BLaER1 treated with 17β-estradiol and CSF1 and Interleukin-3, amounts not matched to agents 10 nM and 100 nM (cell line): ENCODE measurements at regions not wholly inside any gene's neighbourhood (a gene's known extent, or its start where the extent isn't known, plus 50 kb on each side); places are given as distances from the start of the nearest gene placed in this dataset.
A peak's percentile ranks its signal among the peaks of the same experiment; 100 is the strongest.

ENCODE experiments used
- H3K27ac ChIP-seq, 11 experiments: shearing (Covaris generic); formaldehyde crosslinking; 2 replicates each; pipeline ENCODE4 v1.8.1; 2022
- H3K27me3 ChIP-seq, 11 experiments: shearing (Covaris generic); formaldehyde crosslinking; 2 replicates each; pipeline ENCODE4 v1.8.1; 2022
- H3K36me3 ChIP-seq, 11 experiments: shearing (Covaris generic); formaldehyde crosslinking; 2 replicates each; pipeline ENCODE4 v1.8.1; 2022
- H3K4me1 ChIP-seq, 10 experiments: shearing (Covaris generic); formaldehyde crosslinking; 2 replicates each; pipeline ENCODE4 v1.8.1; 2022
- H3K4me2 ChIP-seq, 11 experiments: shearing (Covaris generic); formaldehyde crosslinking; 2 replicates each; pipeline ENCODE4 v1.8.1; 2022
- H3K4me3 ChIP-seq, 10 experiments: shearing (Covaris generic); formaldehyde crosslinking; 2 replicates each; pipeline ENCODE4 v1.8.1; 2022
- H3K9ac ChIP-seq, 11 experiments: shearing (Covaris generic); formaldehyde crosslinking; 2 replicates each; pipeline ENCODE4 v1.8.1; 2022
- H3K9me3 ChIP-seq, 11 experiments: shearing (Covaris generic); formaldehyde crosslinking; replicated peaks in 1 of 11; 2 replicates each; pipeline ENCODE4 v1.8.1; 2022
- H4K20me1 ChIP-seq, 11 experiments: shearing (Covaris generic); formaldehyde crosslinking; 2 replicates each; pipeline ENCODE4 v1.8.1; 2022
- Cebpa-rat ChIP-seq, 11 experiments: shearing (Covaris generic); IDR thresholded peaks; 2 replicates each; pipeline ENCODE4 v1.8.1; 2022

DNA sequence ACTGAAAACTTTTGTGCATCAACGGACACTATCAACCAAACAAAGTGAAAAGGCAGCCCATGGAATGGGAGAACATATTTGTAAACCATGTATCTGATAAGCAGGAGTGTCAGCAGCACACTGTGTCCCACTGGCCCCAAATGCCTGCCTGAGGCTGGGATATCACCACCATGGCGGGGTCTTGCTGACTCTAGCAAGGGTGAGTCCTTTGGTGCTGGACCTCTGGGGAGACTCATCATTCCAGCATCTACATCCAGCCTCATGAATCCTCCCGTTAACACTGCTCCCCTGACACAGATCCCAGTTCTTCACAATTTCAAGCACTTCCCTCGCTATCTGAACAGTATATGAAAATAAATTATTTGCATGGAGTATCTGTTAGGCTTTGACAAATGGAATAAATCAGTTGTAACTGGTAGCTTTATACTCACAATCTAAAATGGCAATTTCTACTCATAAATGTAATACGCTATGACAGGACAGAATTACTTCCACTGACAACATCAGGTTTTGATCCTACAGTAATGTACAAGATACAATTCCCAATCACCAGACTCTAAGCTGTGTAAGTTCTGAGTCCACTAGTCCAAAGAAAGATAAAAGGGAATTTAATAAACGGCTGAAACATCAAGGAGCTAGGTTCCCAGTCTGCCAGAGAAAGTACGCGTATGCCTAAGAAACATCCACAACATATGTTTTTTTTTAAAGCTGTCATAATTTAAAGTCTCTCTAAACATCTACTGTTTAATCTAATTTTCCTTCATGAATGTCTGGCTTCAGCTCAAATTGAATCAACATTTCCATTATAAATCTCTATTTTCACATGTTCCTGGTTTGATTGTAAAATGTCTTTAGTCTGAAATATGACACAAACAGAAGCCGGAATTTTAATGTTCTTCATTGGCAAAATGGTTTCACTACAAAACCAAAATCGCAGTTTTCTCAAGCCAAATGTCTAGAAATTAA lies 95.1 kb downstream of the SIPA1L2 start:
- peaks cover 0 to 37% (median 7%) of the 10 kb centered on the region in 11 experiments; a peak in 6 of 22 replicates for H3K36me3 ChIP-seq
- H3K9me3 ChIP-seq = no peaks in the 10 kb centered on the region
- no peak for TF ChIP-seq Cebpa-rat (IDR thresholded peaks at IDR 0.05)
- H3K4me3 ChIP-seq = no peak overlapping the region
- peaks cover 0 to 20% (median 2%) of the 10 kb centered on the region in 10 experiments; a peak in 8 of 20 replicates for H3K4me1 ChIP-seq
- no peak overlapping the region for H3K4me2 ChIP-seq
- H4K20me1 ChIP-seq = peaks cover 0 to 29% (median 0%) of the 10 kb centered on the region in 11 experiments; a peak in 6 of 22 replicates
- no peak overlapping the region for H3K9ac ChIP-seq
- H3K27ac ChIP-seq = no peak overlapping the region
- no peaks in the 10 kb centered on the region for H3K27me3 ChIP-seq

DNA sequence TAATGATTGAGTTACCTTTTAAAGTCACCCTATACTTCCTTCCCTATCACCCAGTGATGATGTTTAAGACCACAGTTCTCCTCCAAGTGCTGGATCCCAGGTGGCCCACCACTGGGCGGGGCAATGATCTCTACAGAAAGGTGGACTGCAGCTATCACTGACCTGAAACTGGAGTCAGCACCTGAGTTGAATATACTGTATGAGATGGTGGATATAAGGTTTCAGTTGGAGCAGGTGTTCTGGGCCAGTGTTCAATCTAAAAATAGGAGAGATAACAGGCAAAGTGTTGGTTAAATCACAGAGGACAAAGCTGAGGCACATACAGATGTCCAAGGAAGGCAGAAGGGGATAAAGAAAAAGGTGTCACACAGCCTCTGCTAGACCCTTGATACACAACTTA lies 96.6 kb downstream of the SIPA1L2 start:
- TF ChIP-seq Cebpa-rat (IDR thresholded peaks at IDR 0.05) = no peak
- Histone ChIP-seq H3K4me1 (peaks cover 0 to 5% (median 2%) of the 10 kb centered on the region in 10 experiments; a peak in 8 of 20 replicates), H3K9me3 (no peaks in the 10 kb centered on the region), H3K4me3 (no peak overlapping the region), H3K4me2 (no peak overlapping the region), H4K20me1 (peaks cover 0 to 28% (median 0%) of the 10 kb centered on the region in 11 experiments; a peak in 6 of 22 replicates), H3K27ac (no peak overlapping the region), H3K27me3 (no peaks in the 10 kb centered on the region), H3K9ac (no peak overlapping the region), H3K36me3 (peaks cover 0 to 39% (median 7%) of the 10 kb centered on the region in 11 experiments; a peak in 6 of 22 replicates)

DNA sequence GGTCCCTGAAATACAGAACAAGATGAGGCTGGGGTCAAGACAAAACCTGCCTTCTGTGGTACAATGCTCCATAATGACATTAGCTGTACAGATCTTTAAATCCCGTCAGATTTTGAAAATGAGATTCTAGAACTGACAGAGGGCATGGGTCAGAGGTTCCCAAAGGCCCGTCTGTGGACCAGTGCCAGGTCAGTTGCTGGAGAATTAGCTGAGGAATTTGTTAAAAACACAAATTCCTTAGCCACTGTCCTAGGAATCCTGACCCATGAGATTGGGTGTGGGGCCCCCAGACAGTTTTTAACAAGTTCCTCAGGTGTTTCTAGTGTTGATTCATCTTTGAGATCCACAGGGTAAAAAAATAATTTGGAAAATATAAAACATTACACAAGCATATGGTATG lies 97.0 kb downstream of the SIPA1L2 start:
- no peak overlapping the region for H3K9ac ChIP-seq
- peaks cover 0 to 39% (median 7%) of the 10 kb centered on the region in 11 experiments; a peak in 6 of 22 replicates for H3K36me3 ChIP-seq
- no peak for TF ChIP-seq Cebpa-rat (IDR thresholded peaks at IDR 0.05)
- H3K4me3 ChIP-seq = no peak overlapping the region
- no peak overlapping the region for H3K27ac ChIP-seq
- H4K20me1 ChIP-seq = peaks cover 0 to 23% (median 0%) of the 10 kb centered on the region in 11 experiments; a peak in 6 of 22 replicates
- no peak overlapping the region for H3K4me2 ChIP-seq
- H3K9me3 ChIP-seq = no peaks in the 10 kb centered on the region
- no peaks in the 10 kb centered on the region for H3K27me3 ChIP-seq
- H3K4me1 ChIP-seq = peaks cover 0 to 1% (median 0%) of the 10 kb centered on the region in 10 experiments; a peak in 8 of 20 replicates

DNA sequence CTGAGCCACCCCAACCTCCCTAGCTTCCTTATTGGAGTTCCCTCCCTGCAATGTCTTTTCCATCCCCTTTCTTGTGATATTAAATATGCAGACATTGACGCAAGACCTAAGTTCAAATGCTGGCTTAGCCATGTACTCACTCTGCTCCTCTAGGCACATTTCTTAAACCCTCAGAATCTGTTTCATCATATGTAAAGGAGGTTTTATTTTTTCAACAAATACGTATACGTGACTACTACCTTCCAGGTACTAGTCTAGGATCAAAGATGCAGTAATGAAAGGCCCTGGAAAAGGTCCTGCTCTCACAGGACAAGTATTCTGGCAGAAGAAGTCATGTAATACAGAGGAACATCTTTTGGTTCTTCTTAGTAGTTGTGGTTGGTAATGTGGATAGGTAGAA lies 98.6 kb downstream of the SIPA1L2 start:
- H3K27ac ChIP-seq = no peak overlapping the region
- H3K36me3 ChIP-seq = peaks cover 0 to 39% (median 7%) of the 10 kb centered on the region in 11 experiments; a peak in 6 of 22 replicates
- peaks cover 0 to 16% (median 0%) of the 10 kb centered on the region in 11 experiments; a peak in 6 of 22 replicates for H4K20me1 ChIP-seq
- H3K9ac ChIP-seq = no peak overlapping the region
- no peak for TF ChIP-seq Cebpa-rat (IDR thresholded peaks at IDR 0.05)
- H3K4me2 ChIP-seq = no peak overlapping the region
- peaks cover 0 to 5% (median 0%) of the 10 kb centered on the region in 10 experiments; a peak in 1 of 20 replicates for H3K4me1 ChIP-seq
- H3K4me3 ChIP-seq = no peak overlapping the region
- no peaks in the 10 kb centered on the region for H3K27me3 ChIP-seq
- no peaks in the 10 kb centered on the region for H3K9me3 ChIP-seq

DNA sequence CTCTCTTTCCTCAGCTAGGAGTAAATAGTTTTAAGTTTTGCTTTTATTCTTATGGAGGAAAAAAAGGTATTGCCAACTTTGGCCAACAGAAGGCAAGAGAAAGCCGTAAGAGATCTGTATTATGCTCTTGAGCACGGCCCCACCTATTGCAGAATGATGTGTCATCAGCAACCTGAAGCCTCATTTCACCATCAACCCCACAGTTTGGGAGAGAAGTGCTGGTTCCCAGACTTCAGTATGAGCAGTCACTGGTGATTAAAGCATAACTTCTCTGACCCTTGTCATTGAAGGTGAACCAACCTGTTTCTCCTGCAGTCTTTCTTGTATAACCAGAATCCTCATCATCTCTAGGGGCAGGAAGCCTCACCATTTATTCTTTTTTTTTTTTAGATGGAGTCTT lies 100.2 kb downstream of the SIPA1L2 start:
- H3K36me3 ChIP-seq = peaks cover 0 to 39% (median 7%) of the 10 kb centered on the region in 11 experiments; a peak in 6 of 22 replicates
- H3K9ac ChIP-seq = no peak overlapping the region
- no peak overlapping the region for H3K27ac ChIP-seq
- H3K9me3 ChIP-seq = no peaks in the 10 kb centered on the region
- TF ChIP-seq Cebpa-rat (IDR thresholded peaks at IDR 0.05) = no peak
- no peak overlapping the region for H3K4me3 ChIP-seq
- peaks cover 0 to 18% (median 0%) of the 10 kb centered on the region in 11 experiments; a peak in 6 of 22 replicates for H4K20me1 ChIP-seq
- peaks cover 0 to 15% (median 9%) of the 10 kb centered on the region in 10 experiments; a peak in 13 of 20 replicates for H3K4me1 ChIP-seq
- H3K27me3 ChIP-seq = no peaks in the 10 kb centered on the region
- no peak overlapping the region for H3K4me2 ChIP-seq

DNA sequence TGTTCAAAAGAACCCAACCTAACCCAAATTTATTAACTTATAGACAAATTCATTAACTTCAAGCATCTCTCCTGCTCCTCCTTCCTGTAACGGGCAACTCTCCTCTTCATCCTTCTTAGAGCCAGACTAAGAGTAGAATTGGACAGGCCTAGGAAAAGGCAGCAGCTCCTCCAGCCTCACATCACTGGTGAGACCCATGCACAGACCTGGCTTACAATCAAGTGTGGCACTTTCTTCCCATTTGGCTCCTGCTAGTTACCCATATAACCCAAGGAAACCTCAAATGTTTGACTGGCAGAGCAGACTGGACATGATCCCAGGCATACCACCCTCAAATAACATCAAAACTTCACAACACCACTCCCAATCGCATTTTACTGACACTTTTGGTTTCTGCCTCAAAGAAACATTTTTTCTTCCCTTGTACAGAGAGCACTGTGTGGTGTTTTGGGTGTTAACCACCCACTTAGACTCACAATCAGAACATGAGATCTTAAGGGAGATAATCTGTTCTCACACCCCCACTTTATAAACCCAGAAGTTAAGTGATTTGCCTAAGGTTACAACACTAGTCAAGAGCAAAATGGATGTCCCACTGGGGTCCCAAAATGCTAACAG lies 101.4 kb downstream of the SIPA1L2 start:
- no peak for TF ChIP-seq Cebpa-rat (IDR thresholded peaks at IDR 0.05)
- Histone ChIP-seq H3K4me2 (no peak overlapping the region), H3K9ac (no peak overlapping the region), H4K20me1 (peaks cover 0 to 12% (median 0%) of the 10 kb centered on the region in 11 experiments; a peak in 6 of 22 replicates), H3K4me1 (peaks cover 0 to 23% (median 11%) of the 10 kb centered on the region in 10 experiments; a peak in 13 of 20 replicates), H3K27ac (no peak overlapping the region), H3K4me3 (no peak overlapping the region), H3K9me3 (no peaks in the 10 kb centered on the region), H3K36me3 (peaks cover 0 to 37% (median 5%) of the 10 kb centered on the region in 11 experiments; a peak in 6 of 22 replicates), H3K27me3 (no peaks in the 10 kb centered on the region)

DNA sequence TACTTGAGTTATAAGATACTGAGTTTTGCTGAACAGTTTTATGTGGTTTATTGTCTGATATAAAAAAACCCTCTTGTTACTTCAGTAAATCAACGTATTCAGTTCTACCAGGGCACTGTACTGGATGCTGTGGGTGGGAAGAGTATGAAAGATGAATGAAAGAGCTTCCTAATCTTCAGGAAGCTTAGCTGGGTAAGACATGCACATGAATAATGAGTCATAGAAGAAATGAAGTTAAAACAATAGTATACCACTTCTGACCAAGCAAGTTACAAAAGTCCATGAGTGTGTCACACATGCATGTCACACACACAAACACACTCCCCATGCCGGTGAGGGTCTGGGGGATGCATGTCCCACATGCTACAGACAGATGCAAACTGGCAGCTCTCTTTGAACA lies 105.9 kb downstream of the SIPA1L2 start:
- Histone ChIP-seq H3K4me3 (no peak overlapping the region), H3K9ac (no peak overlapping the region), H3K4me2 (peak overlapping the region in 3 of 11 experiments; percentile 18 to 75 (median 62); a peak in 5 of 22 replicates), H3K27ac (no peak overlapping the region), H3K36me3 (no peaks in the 10 kb centered on the region), H4K20me1 (peaks cover 0 to 13% (median under 1%) of the 10 kb centered on the region in 11 experiments; a peak in 5 of 22 replicates), H3K9me3 (no peaks in the 10 kb centered on the region), H3K4me1 (peaks cover 0 to 32% (median 11%) of the 10 kb centered on the region in 10 experiments; a peak in 13 of 20 replicates), H3K27me3 (no peaks in the 10 kb centered on the region)
- TF ChIP-seq Cebpa-rat (IDR thresholded peaks at IDR 0.05) = no peak

DNA sequence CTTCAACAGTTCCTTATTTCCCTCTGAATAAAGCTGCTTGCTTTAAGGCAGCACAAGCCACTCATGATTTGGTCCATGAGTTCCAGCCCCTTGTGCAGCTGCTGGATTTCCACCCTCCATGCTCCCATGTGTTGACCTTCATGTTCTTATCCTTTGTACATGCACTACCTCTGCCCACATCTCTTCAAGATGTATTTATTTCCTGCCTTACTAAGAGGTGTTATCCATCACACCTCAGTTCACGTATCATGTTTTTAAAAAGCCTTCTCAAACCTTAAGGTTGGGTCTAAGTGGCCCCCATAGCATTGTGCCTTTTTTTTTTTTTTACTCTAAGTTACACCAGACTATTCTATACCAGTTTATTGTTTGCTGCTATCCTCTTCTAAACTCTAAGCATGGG lies 107.7 kb downstream of the SIPA1L2 start:
- Histone ChIP-seq H3K4me3 (no peak overlapping the region), H3K4me1 (peaks cover 0 to 40% (median 11%) of the 10 kb centered on the region in 10 experiments; a peak in 13 of 20 replicates), H3K27ac (no peak overlapping the region), H3K36me3 (no peaks in the 10 kb centered on the region), H3K9ac (no peak overlapping the region), H4K20me1 (peaks cover 0 to 24% (median 0%) of the 10 kb centered on the region in 11 experiments; a peak in 5 of 22 replicates), H3K9me3 (no peaks in the 10 kb centered on the region), H3K27me3 (no peaks in the 10 kb centered on the region), H3K4me2 (no peak overlapping the region; a peak in 1 of 22 replicates)
- TF ChIP-seq Cebpa-rat (IDR thresholded peaks at IDR 0.05) = no peak
